ENCODE measurements at regions not wholly inside any gene's neighbourhood (a gene's known extent, or its start where the extent isn't known, plus 50 kb on each side); places are given as distances from the start of the nearest gene placed in this dataset.

GRCh38 chr17:51461578-51462004 lies 201.2 kb downstream of the UTP18 start:
- Histone ChIP-seq H3K4me1 (ENCODE audit: control insufficient read depth, insufficient read depth, low read length, poor library complexity, severe bottlenecking) (no peaks in the 10 kb centered on the region), H3K36me3 (ENCODE audit: control insufficient read depth, insufficient read depth, low read length) (no peaks in the 10 kb centered on the region), H3K9me3 (ENCODE audit: control insufficient read depth in 2 of 2, low read length in 2 of 2) (no peaks in the 10 kb centered on the region), H3K27ac (ENCODE audit: insufficient read depth, low read length, poor library complexity, severe bottlenecking) (no peak overlapping the region), H3K4me3 (ENCODE audit: low read depth, low read length) (no peak overlapping the region), H3K27me3 (ENCODE audit: control insufficient read depth, insufficient read depth, low read length) (no peaks in the 10 kb centered on the region)
- Mint-ChIP-seq H3K27ac (no peak overlapping the region), H3K9me3 (no peaks in the 10 kb centered on the region), H3K4me1 (peaks cover 0 to 2% (median 0%) of the 10 kb centered on the region in 4 donors), H3K4me3 (no peak overlapping the region), H3K36me3 (no peaks in the 10 kb centered on the region), H3K27me3 (peaks cover 6% of the 10 kb centered on the region)
- peak; percentile 10 to 65 (median 11) for DNase-seq
- peak; percentile 47 to 53 for ATAC-seq (ENCODE audit: low read depth in 2 of 2)

- Mint-ChIP-seq H3K4me1 (peaks cover 0 to 2% (median 0%) of the 10 kb centered on the region in 4 donors), H3K9me3 (no peaks in the 10 kb centered on the region)
These were observed 203.0 kb downstream of the UTP18 start for GRCh38 chr17:51463353-51463752.

GRCh38 chr17:51467336-51467735 lies 207.0 kb downstream of the UTP18 start:
- no peak for ATAC-seq (ENCODE audit: low read depth in 2 of 2)

More at GRCh38 chr17:51463353-51463752, 203.0 kb downstream of the UTP18 start:
- no peak overlapping the region for H3K27ac ChIP-seq (ENCODE audit: insufficient read depth, low read length, poor library complexity, severe bottlenecking)
- no peaks in the 10 kb centered on the region for H3K9me3 ChIP-seq (ENCODE audit: control insufficient read depth in 2 of 2, low read length in 2 of 2)
- H3K4me1 ChIP-seq (ENCODE audit: control insufficient read depth, insufficient read depth, low read length, poor library complexity, severe bottlenecking) = no peaks in the 10 kb centered on the region
- no peak overlapping the region for H3K27ac Mint-ChIP-seq
- ATAC-seq (ENCODE audit: low read depth in 2 of 2) (no peak), DNase-seq (no peak)
- no peaks in the 10 kb centered on the region for H3K27me3 ChIP-seq (ENCODE audit: control insufficient read depth, insufficient read depth, low read length)
- no peak overlapping the region for H3K4me3 Mint-ChIP-seq
- H3K36me3 Mint-ChIP-seq = no peaks in the 10 kb centered on the region
- H3K36me3 ChIP-seq (ENCODE audit: control insufficient read depth, insufficient read depth, low read length) = no peaks in the 10 kb centered on the region
- peaks cover 6% of the 10 kb centered on the region for H3K27me3 Mint-ChIP-seq
- H3K4me3 ChIP-seq (ENCODE audit: low read depth, low read length) = no peak overlapping the region

GRCh38 chr17:51472670-51473205 lies 212.4 kb downstream of the UTP18 start:
- Histone ChIP-seq H3K36me3 (ENCODE audit: control insufficient read depth, insufficient read depth, low read length) (no peaks in the 10 kb centered on the region), H3K27ac (ENCODE audit: insufficient read depth, low read length, poor library complexity, severe bottlenecking) (no peak overlapping the region), H3K4me1 (ENCODE audit: control insufficient read depth, insufficient read depth, low read length, poor library complexity, severe bottlenecking) (no peaks in the 10 kb centered on the region), H3K9me3 (ENCODE audit: control insufficient read depth in 2 of 2, low read length in 2 of 2) (no peaks in the 10 kb centered on the region), H3K27me3 (ENCODE audit: control insufficient read depth, insufficient read depth, low read length) (peaks cover 4% of the 10 kb centered on the region), H3K4me3 (ENCODE audit: low read depth, low read length) (no peak overlapping the region)
- no peak overlapping the region for H3K27ac Mint-ChIP-seq
- peaks cover 10% of the 10 kb centered on the region for H3K27me3 Mint-ChIP-seq
- DNase-seq (no peak), ATAC-seq (ENCODE audit: low read depth in 2 of 2) (no peak)
- H3K36me3 Mint-ChIP-seq = no peaks in the 10 kb centered on the region
- no peak overlapping the region for H3K4me3 Mint-ChIP-seq
- peaks cover 0 to 1% (median 0%) of the 10 kb centered on the region in 7 donors for H3K9me3 Mint-ChIP-seq
- H3K4me1 Mint-ChIP-seq = peaks cover 0 to 4% (median 0%) of the 10 kb centered on the region in 4 donors

More at GRCh38 chr17:51467336-51467735, 207.0 kb downstream of the UTP18 start:
- Mint-ChIP-seq H3K36me3 (no peaks in the 10 kb centered on the region), H3K4me1 (no peaks in the 10 kb centered on the region), H3K27me3 (peaks cover 11% of the 10 kb centered on the region), H3K27ac (no peak overlapping the region), H3K4me3 (no peak overlapping the region), H3K9me3 (peaks cover 0 to 1% (median 0%) of the 10 kb centered on the region in 7 donors)
- no peak for DNase-seq
- H3K27me3 ChIP-seq (ENCODE audit: control insufficient read depth, insufficient read depth, low read length) = no peaks in the 10 kb centered on the region
- H3K27ac ChIP-seq (ENCODE audit: insufficient read depth, low read length, poor library complexity, severe bottlenecking) = no peak overlapping the region
- no peaks in the 10 kb centered on the region for H3K36me3 ChIP-seq (ENCODE audit: control insufficient read depth, insufficient read depth, low read length)
- H3K4me1 ChIP-seq (ENCODE audit: control insufficient read depth, insufficient read depth, low read length, poor library complexity, severe bottlenecking) = no peaks in the 10 kb centered on the region
- H3K9me3 ChIP-seq (ENCODE audit: control insufficient read depth in 2 of 2, low read length in 2 of 2) = no peaks in the 10 kb centered on the region
- no peak overlapping the region for H3K4me3 ChIP-seq (ENCODE audit: low read depth, low read length)

- Histone ChIP-seq H3K4me1 (ENCODE audit: control insufficient read depth, insufficient read depth, low read length, poor library complexity, severe bottlenecking) (no peaks in the 10 kb centered on the region), H3K4me3 (ENCODE audit: low read depth, low read length) (no peak overlapping the region), H3K27me3 (ENCODE audit: control insufficient read depth, insufficient read depth, low read length) (peaks cover 4% of the 10 kb centered on the region), H3K27ac (ENCODE audit: insufficient read depth, low read length, poor library complexity, severe bottlenecking) (no peak overlapping the region), H3K36me3 (ENCODE audit: control insufficient read depth, insufficient read depth, low read length) (no peaks in the 10 kb centered on the region), H3K9me3 (ENCODE audit: control insufficient read depth in 2 of 2, low read length in 2 of 2) (no peaks in the 10 kb centered on the region)
- no peak for ATAC-seq (ENCODE audit: low read depth in 2 of 2)
- no peak for DNase-seq
- no peak overlapping the region for H3K27ac Mint-ChIP-seq
- no peak overlapping the region for H3K4me3 Mint-ChIP-seq
- peaks cover 10% of the 10 kb centered on the region for H3K27me3 Mint-ChIP-seq
- peaks cover 0 to 4% (median 0%) of the 10 kb centered on the region in 4 donors for H3K4me1 Mint-ChIP-seq
- H3K36me3 Mint-ChIP-seq = no peaks in the 10 kb centered on the region
- H3K9me3 Mint-ChIP-seq = peaks cover 0 to 1% (median 0%) of the 10 kb centered on the region in 7 donors
These were observed 214.4 kb downstream of the UTP18 start for GRCh38 chr17:51474764-51475163.

GRCh38 chr17:51475730-51476129 lies 215.4 kb downstream of the UTP18 start:
- Mint-ChIP-seq H3K4me3 (no peak overlapping the region), H3K4me1 (peaks cover 0 to 4% (median 0%) of the 10 kb centered on the region in 4 donors), H3K36me3 (no peaks in the 10 kb centered on the region), H3K9me3 (peaks cover 0 to 5% (median 1%) of the 10 kb centered on the region in 7 donors), H3K27ac (no peak overlapping the region), H3K27me3 (peaks cover 10% of the 10 kb centered on the region)
- no peak overlapping the region for H3K27ac ChIP-seq (ENCODE audit: insufficient read depth, low read length, poor library complexity, severe bottlenecking)
- DNase-seq = no peak
- no peaks in the 10 kb centered on the region for H3K9me3 ChIP-seq (ENCODE audit: control insufficient read depth in 2 of 2, low read length in 2 of 2)
- no peaks in the 10 kb centered on the region for H3K4me1 ChIP-seq (ENCODE audit: control insufficient read depth, insufficient read depth, low read length, poor library complexity, severe bottlenecking)
- peaks cover 4% of the 10 kb centered on the region for H3K27me3 ChIP-seq (ENCODE audit: control insufficient read depth, insufficient read depth, low read length)
- no peak overlapping the region for H3K4me3 ChIP-seq (ENCODE audit: low read depth, low read length)
- no peak for ATAC-seq (ENCODE audit: low read depth in 2 of 2)
- H3K36me3 ChIP-seq (ENCODE audit: control insufficient read depth, insufficient read depth, low read length) = no peaks in the 10 kb centered on the region

- Histone ChIP-seq H3K27me3 (ENCODE audit: control insufficient read depth, insufficient read depth, low read length) (peaks cover 4% of the 10 kb centered on the region), H3K4me1 (ENCODE audit: control insufficient read depth, insufficient read depth, low read length, poor library complexity, severe bottlenecking) (no peaks in the 10 kb centered on the region), H3K36me3 (ENCODE audit: control insufficient read depth, insufficient read depth, low read length) (no peaks in the 10 kb centered on the region), H3K27ac (ENCODE audit: insufficient read depth, low read length, poor library complexity, severe bottlenecking) (no peak overlapping the region), H3K9me3 (ENCODE audit: control insufficient read depth in 2 of 2, low read length in 2 of 2) (peaks cover 9 to 11% of the 10 kb centered on the region in 2 experiments), H3K4me3 (ENCODE audit: low read depth, low read length) (no peak overlapping the region)
- H3K27ac Mint-ChIP-seq = no peak overlapping the region
- DNase-seq (no peak), ATAC-seq (ENCODE audit: low read depth in 2 of 2) (no peak)
- peaks cover 0 to 14% (median 6%) of the 10 kb centered on the region in 7 donors for H3K9me3 Mint-ChIP-seq
- H3K4me1 Mint-ChIP-seq = no peaks in the 10 kb centered on the region
- H3K27me3 Mint-ChIP-seq = peaks cover 5% of the 10 kb centered on the region
- no peak overlapping the region for H3K4me3 Mint-ChIP-seq
- no peaks in the 10 kb centered on the region for H3K36me3 Mint-ChIP-seq
These were observed 219.0 kb downstream of the UTP18 start for GRCh38 chr17:51479303-51479702.

- no peak overlapping the region for H3K27ac ChIP-seq (ENCODE audit: insufficient read depth, low read length, poor library complexity, severe bottlenecking)
- H3K4me3 Mint-ChIP-seq = no peak overlapping the region
- peaks cover 10% of the 10 kb centered on the region for H3K27me3 ChIP-seq (ENCODE audit: control insufficient read depth, insufficient read depth, low read length)
- H3K4me3 ChIP-seq (ENCODE audit: low read depth, low read length) = no peak overlapping the region
- peaks cover 0 to 14% (median 6%) of the 10 kb centered on the region in 7 donors for H3K9me3 Mint-ChIP-seq
- H3K9me3 ChIP-seq (ENCODE audit: control insufficient read depth in 2 of 2, low read length in 2 of 2) = peaks cover 9 to 11% of the 10 kb centered on the region in 2 experiments
- H3K4me1 Mint-ChIP-seq = no peaks in the 10 kb centered on the region
- no peak for ATAC-seq (ENCODE audit: low read depth in 2 of 2)
- no peak for DNase-seq
- no peaks in the 10 kb centered on the region for H3K36me3 ChIP-seq (ENCODE audit: control insufficient read depth, insufficient read depth, low read length)
- H3K4me1 ChIP-seq (ENCODE audit: control insufficient read depth, insufficient read depth, low read length, poor library complexity, severe bottlenecking) = no peaks in the 10 kb centered on the region
- no peaks in the 10 kb centered on the region for H3K36me3 Mint-ChIP-seq
- H3K27me3 Mint-ChIP-seq = peaks cover 4% of the 10 kb centered on the region
- no peak overlapping the region for H3K27ac Mint-ChIP-seq
These were observed 221.0 kb downstream of the UTP18 start for GRCh38 chr17:51481370-51481769.
